Liver (tissue), 7 donors: ENCODE measurements at regions not wholly inside any gene's neighbourhood (a gene's known extent, or its start where the extent isn't known, plus 50 kb on each side); places are given as distances from the start of the nearest gene placed in this dataset.

ENCODE experiments used
- DNase-seq: peaks from one replicate; pipeline ENCODE4 v3.0.0-alpha.2; 2017; ENCODE audit warnings: low spot score
- H3K27ac ChIP-seq, 2 donors: one replicate each; pipeline ENCODE4 v1.7.0; 2013; ENCODE audit warnings: inconsistent platforms in 2 of 2, low read length in 2 of 2, control low read depth in 1 of 2, low read depth in 1 of 2, mild to moderate bottlenecking in 1 of 2
- H3K27me3 ChIP-seq, 4 donors: one replicate each; pipeline versions ENCODE4 v1.6.1 to v1.7.0; 2013; ENCODE audit warnings: low read length in 3 of 4, inconsistent platforms in 1 of 4, mild to moderate bottlenecking in 1 of 4, moderate library complexity in 1 of 4; ENCODE audit not compliant: control insufficient read depth in 4 of 4, insufficient read depth in 4 of 4
- H3K36me3 ChIP-seq, 4 donors: one replicate each; pipeline versions ENCODE4 v1.6.1 to v1.7.0; 2013; ENCODE audit warnings: low read length in 3 of 4, mild to moderate bottlenecking in 3 of 4, low read depth in 1 of 4, moderate library complexity in 1 of 4; ENCODE audit not compliant: control insufficient read depth in 4 of 4, insufficient read depth in 3 of 4
- H3K4me1 ChIP-seq, 4 donors: one replicate each; pipeline versions ENCODE4 v1.6.1 to v1.7.0; 2013; ENCODE audit warnings: low read length in 3 of 4, mild to moderate bottlenecking in 3 of 4, moderate library complexity in 1 of 4; ENCODE audit not compliant: control insufficient read depth in 4 of 4, insufficient read depth in 4 of 4
- H3K4me3 ChIP-seq, 3 donors: one replicate each; pipeline versions ENCODE4 v1.6.1 to v1.7.0; 2013; ENCODE audit warnings: low read length in 3 of 3, control low read depth in 1 of 3, low read depth in 1 of 3, mild to moderate bottlenecking in 1 of 3
- H3K9ac ChIP-seq, 2 donors: one replicate each; pipeline ENCODE4 v1.7.0; 2013; ENCODE audit warnings: low read length in 2 of 2, mild to moderate bottlenecking in 2 of 2, moderate library complexity in 2 of 2, control low read depth in 1 of 2, low read depth in 1 of 2
- H3K9me3 ChIP-seq, 4 donors: one replicate each; pipeline versions ENCODE4 v1.6.1 to v1.7.0; 2013; ENCODE audit warnings: low read length in 3 of 4; ENCODE audit not compliant: control insufficient read depth in 4 of 4
- EGR1 ChIP-seq, 2 donors: IDR thresholded peaks; 2 replicates each; pipeline ENCODE4 v1.6.1; 2016 to 2018; ENCODE audit warnings: antibody characterized with exemption in 2 of 2, low read depth in 2 of 2
- FOXA1 ChIP-seq: IDR thresholded peaks from 2 replicates; pipeline ENCODE4 v1.6.1; 2016; ENCODE audit warnings: antibody characterized with exemption
- RAD21 ChIP-seq, 2 donors: IDR thresholded peaks; 2 replicates each; pipeline ENCODE4 v1.6.1; 2016; ENCODE audit warnings: antibody characterized with exemption in 2 of 2, mild to moderate bottlenecking in 2 of 2
- RXRA ChIP-seq, 2 donors: IDR thresholded peaks; 2 replicates each; pipeline ENCODE4 v1.6.1; 2017 to 2018; ENCODE audit warnings: antibody characterized with exemption in 2 of 2, mild to moderate bottlenecking in 1 of 2
- WGBS: extraction: QIAGEN DNeasy Blood & Tissue Kit; methylation state at CpG from one replicate; pipeline ENCODE4 v1.1.7; 2013; 5-methylcytosine and 5-hydroxymethylcytosine counted together
- TF ChIP-seq, protein P1 (sequence below): IDR thresholded peaks from 2 replicates; pipeline ENCODE4 v1.6.1; 2016; ENCODE audit warnings: antibody characterized with exemption
- TF ChIP-seq, protein P2 (sequence below): IDR thresholded peaks from 2 replicates; pipeline ENCODE4 v1.6.1; 2016; ENCODE audit warnings: antibody characterized with exemption, mild to moderate bottlenecking
- TF ChIP-seq, protein P3 (sequence below): IDR thresholded peaks from 2 replicates; pipeline ENCODE4 v1.6.1; 2016; ENCODE audit warnings: antibody characterized with exemption
- donor health status: healthy.
- donor health status: healthy.
- donor health status: healthy.
- donor health status: healthy.

DNA sequence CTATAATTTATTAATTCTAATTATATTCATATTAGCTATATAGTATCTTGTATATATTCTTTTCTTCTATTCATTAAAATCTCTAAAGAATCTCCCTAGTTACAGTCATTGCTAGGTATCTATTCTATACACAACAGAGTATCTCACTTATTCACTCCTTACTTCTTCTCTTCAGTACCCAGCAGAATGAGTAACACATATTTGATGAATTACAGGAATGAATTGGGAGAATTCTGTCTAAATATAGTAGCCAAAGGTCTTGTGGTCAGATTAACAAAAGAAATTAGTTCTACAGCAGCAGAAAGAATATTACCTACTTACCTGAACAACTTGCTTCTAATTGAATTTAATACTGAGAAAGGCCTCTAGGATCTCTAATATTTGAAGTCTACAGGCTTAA lies 758.0 kb upstream of the ZEB2 start:
- Histone ChIP-seq H3K27me3 (no peaks in the 10 kb centered on the region), H3K27ac (no peak overlapping the region), H3K36me3 (no peaks in the 10 kb centered on the region), H3K9ac (no peak overlapping the region), H3K4me3 (no peak overlapping the region), H3K9me3 (peaks cover 0 to 3% (median 0%) of the 10 kb centered on the region in 4 donors), H3K4me1 (no peaks in the 10 kb centered on the region)
- no peak for DNase-seq
- TF ChIP-seq, protein P1, sequence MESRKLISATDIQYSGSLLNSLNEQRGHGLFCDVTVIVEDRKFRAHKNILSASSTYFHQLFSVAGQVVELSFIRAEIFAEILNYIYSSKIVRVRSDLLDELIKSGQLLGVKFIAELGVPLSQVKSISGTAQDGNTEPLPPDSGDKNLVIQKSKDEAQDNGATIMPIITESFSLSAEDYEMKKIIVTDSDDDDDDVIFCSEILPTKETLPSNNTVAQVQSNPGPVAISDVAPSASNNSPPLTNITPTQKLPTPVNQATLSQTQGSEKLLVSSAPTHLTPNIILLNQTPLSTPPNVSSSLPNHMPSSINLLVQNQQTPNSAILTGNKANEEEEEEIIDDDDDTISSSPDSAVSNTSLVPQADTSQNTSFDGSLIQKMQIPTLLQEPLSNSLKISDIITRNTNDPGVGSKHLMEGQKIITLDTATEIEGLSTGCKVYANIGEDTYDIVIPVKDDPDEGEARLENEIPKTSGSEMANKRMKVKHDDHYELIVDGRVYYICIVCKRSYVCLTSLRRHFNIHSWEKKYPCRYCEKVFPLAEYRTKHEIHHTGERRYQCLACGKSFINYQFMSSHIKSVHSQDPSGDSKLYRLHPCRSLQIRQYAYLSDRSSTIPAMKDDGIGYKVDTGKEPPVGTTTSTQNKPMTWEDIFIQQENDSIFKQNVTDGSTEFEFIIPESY: no peak
- TF ChIP-seq, protein P2, sequence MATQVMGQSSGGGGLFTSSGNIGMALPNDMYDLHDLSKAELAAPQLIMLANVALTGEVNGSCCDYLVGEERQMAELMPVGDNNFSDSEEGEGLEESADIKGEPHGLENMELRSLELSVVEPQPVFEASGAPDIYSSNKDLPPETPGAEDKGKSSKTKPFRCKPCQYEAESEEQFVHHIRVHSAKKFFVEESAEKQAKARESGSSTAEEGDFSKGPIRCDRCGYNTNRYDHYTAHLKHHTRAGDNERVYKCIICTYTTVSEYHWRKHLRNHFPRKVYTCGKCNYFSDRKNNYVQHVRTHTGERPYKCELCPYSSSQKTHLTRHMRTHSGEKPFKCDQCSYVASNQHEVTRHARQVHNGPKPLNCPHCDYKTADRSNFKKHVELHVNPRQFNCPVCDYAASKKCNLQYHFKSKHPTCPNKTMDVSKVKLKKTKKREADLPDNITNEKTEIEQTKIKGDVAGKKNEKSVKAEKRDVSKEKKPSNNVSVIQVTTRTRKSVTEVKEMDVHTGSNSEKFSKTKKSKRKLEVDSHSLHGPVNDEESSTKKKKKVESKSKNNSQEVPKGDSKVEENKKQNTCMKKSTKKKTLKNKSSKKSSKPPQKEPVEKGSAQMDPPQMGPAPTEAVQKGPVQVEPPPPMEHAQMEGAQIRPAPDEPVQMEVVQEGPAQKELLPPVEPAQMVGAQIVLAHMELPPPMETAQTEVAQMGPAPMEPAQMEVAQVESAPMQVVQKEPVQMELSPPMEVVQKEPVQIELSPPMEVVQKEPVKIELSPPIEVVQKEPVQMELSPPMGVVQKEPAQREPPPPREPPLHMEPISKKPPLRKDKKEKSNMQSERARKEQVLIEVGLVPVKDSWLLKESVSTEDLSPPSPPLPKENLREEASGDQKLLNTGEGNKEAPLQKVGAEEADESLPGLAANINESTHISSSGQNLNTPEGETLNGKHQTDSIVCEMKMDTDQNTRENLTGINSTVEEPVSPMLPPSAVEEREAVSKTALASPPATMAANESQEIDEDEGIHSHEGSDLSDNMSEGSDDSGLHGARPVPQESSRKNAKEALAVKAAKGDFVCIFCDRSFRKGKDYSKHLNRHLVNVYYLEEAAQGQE: no peak
- TF ChIP-seq FOXA1 (no peak), RXRA (IDR thresholded peaks at IDR 0.05) (no peak)
- TF ChIP-seq, protein P3, sequence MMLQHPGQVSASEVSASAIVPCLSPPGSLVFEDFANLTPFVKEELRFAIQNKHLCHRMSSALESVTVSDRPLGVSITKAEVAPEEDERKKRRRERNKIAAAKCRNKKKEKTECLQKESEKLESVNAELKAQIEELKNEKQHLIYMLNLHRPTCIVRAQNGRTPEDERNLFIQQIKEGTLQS: no peak

DNA sequence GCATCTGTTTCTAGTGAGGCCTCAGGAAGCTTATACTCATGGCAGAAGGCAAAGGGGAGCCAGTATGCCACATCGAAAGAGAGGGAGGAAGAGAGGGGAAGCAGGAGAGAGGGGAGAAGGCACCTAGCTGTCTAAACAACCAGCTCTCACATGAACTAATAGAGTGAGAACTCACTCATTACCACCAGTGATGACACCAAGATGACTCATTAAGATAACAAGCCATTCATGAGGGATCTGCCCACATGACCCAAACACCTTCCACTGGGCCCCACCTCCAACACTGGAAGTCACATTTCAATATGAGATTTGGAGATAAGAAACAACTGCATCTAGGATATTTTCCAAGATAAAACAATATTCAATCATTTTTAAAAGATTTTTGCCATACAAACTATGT lies 753.9 kb upstream of the ZEB2 start:
- Histone ChIP-seq H3K4me1 (no peaks in the 10 kb centered on the region), H3K27ac (no peak overlapping the region), H3K27me3 (no peaks in the 10 kb centered on the region), H3K9ac (no peak overlapping the region), H3K9me3 (peaks cover 0 to 3% (median 0%) of the 10 kb centered on the region in 4 donors), H3K36me3 (no peaks in the 10 kb centered on the region), H3K4me3 (no peak overlapping the region)
- no peak for DNase-seq
- TF ChIP-seq RAD21 (IDR thresholded peaks at IDR 0.05) (no peak), RXRA (IDR thresholded peaks at IDR 0.05) (no peak)
- TF ChIP-seq, protein P2: no peak
- WGBS: 74% methylated on average over 1 of the region's 1 CpG

DNA sequence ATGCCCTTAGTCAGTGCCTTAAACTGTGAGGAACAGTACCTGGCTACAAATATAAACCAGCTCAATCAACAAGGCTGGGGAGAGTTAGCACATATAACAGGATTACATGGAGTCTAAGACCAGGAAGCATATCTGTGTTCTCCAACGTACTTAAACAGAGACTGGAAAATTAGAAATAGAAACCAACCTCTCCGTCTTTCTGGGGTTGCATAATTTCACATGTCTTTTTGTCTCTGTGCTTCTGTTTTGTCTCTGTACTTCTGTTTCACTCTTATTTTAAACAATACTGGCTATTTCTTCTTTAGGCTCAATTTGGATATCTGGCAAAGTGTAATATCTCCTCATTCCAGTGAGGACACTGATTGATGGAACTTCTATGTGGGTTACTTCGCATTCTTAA lies 749.0 kb upstream of the ZEB2 start:
- Histone ChIP-seq H3K36me3 (no peaks in the 10 kb centered on the region), H3K9me3 (peaks cover 0 to 3% (median 0%) of the 10 kb centered on the region in 4 donors), H3K27me3 (no peaks in the 10 kb centered on the region), H3K27ac (no peak overlapping the region), H3K9ac (no peak overlapping the region), H3K4me3 (no peak overlapping the region), H3K4me1 (no peaks in the 10 kb centered on the region)
- 74% methylated on average over 3 of the region's 3 CpGs for WGBS
- DNase-seq: no peak
- no peak for TF ChIP-seq FOXA1
- TF ChIP-seq EGR1 (IDR thresholded peaks at IDR 0.05; ENCODE audit: low read depth in 2 of 2): no peak
- TF ChIP-seq, protein P3: no peak
